ENCODE measurements at regions not wholly inside any gene's neighbourhood (a gene's known extent, or its start where the extent isn't known, plus 50 kb on each side); places are given as distances from the start of the nearest gene placed in this dataset.

- Mint-ChIP-seq H3K4me1 (ENCODE audit: low read depth) (no peaks in the 10 kb centered on the region), H3K36me3 (ENCODE audit: low read depth) (no peaks in the 10 kb centered on the region), H3K4me3 (no peak overlapping the region), H3K27me3 (ENCODE audit: low read depth) (no peaks in the 10 kb centered on the region), H3K27ac (no peak overlapping the region), H3K9me3 (peaks cover 3% of the 10 kb centered on the region)
- no peak for DNase-seq (ENCODE audit: low spot score)
Measured at GRCh38 chr5:31113666-31114350, 79.7 kb upstream of the CDH6 start.

GRCh38 chr5:31113101-31113500 is 80.4 kb upstream of the CDH6 start:
- Mint-ChIP-seq H3K4me1 (ENCODE audit: low read depth) (no peaks in the 10 kb centered on the region), H3K27ac (no peak overlapping the region), H3K4me3 (no peak overlapping the region), H3K27me3 (ENCODE audit: low read depth) (no peaks in the 10 kb centered on the region), H3K9me3 (peaks cover 5% of the 10 kb centered on the region), H3K36me3 (ENCODE audit: low read depth) (no peaks in the 10 kb centered on the region)
- DNase-seq (ENCODE audit: low spot score) = no peak

DNA sequence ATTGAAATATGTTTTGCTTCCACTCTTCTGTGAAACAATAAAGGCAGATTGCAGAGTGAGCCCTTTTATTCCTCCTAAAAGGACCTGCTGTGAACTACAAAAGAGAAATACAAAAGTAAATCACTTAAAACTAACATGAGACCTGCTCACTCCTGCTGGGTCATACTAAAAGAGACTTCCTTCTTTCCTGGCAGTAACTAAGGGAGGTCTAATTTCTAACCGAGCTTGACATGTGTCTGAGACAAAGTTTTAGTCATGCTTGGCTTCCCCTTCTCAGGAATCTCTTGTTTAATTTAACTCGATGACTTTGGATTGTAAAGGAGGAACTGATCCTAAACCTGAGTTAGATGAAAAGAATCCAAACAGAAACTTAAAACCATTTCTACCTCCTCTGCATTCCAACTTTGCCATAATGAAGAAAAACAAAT is 86.4 kb upstream of the CDH6 start:
- Mint-ChIP-seq H3K4me1 (ENCODE audit: low read depth) (no peaks in the 10 kb centered on the region), H3K27me3 (ENCODE audit: low read depth) (no peaks in the 10 kb centered on the region)
- DNase-seq (ENCODE audit: low spot score) = no peak

DNA sequence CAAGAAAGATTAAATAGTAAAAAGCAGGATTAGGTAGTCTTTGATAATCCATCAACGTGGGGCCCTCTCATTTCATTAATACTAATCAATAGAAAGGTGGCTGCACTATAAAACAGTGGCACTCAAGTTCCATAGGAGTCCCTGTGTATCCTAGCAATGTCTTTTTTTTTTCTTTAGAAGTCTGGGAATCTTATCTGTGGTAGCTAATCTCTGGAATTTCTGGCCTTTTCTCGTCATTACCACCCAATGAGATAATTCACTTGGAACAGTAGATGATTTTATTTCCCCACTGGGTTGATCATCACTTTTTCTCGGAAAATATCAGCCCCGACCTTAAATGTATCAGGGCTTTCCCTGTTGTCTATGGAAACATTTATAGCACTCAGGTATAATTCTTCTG is 86.8 kb upstream of the CDH6 start:
- H3K4me1 Mint-ChIP-seq (ENCODE audit: low read depth) = no peaks in the 10 kb centered on the region
- no peak overlapping the region for H3K27ac Mint-ChIP-seq
- H3K36me3 Mint-ChIP-seq (ENCODE audit: low read depth) = no peaks in the 10 kb centered on the region
- no peak for DNase-seq (ENCODE audit: low spot score)
- peaks cover 5% of the 10 kb centered on the region for H3K9me3 Mint-ChIP-seq
- H3K27me3 Mint-ChIP-seq (ENCODE audit: low read depth) = no peaks in the 10 kb centered on the region
- no peak overlapping the region for H3K4me3 Mint-ChIP-seq

More for the DNA sequence above, 86.4 kb upstream of the CDH6 start:
- H3K36me3 Mint-ChIP-seq (ENCODE audit: low read depth) = no peaks in the 10 kb centered on the region
- H3K9me3 Mint-ChIP-seq = peaks cover 5% of the 10 kb centered on the region
- no peak overlapping the region for H3K4me3 Mint-ChIP-seq
- no peak overlapping the region for H3K27ac Mint-ChIP-seq

DNA sequence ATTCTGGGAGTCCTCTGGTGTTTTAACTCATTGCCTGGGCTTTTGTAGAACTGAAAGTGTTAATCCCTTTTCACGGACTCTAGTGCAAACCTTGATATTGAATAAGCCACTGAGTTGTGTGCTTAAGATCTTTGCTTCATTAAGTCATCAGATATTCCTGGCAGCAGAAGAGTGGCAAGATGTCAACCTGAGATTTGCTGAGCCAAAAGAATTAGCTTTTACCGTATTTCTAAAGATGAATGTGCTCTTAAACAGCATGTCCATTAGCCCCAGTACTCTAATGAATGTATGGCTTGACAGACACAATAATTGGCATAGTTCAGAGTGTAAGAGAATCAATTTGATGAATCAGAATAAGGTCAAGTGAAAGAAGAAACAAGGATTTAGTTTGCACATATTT is 87.2 kb upstream of the CDH6 start:
- DNase-seq (ENCODE audit: low spot score) = no peak
- Mint-ChIP-seq H3K9me3 (peaks cover 5% of the 10 kb centered on the region), H3K36me3 (ENCODE audit: low read depth) (no peaks in the 10 kb centered on the region), H3K4me1 (ENCODE audit: low read depth) (no peaks in the 10 kb centered on the region), H3K4me3 (no peak overlapping the region), H3K27ac (no peak overlapping the region), H3K27me3 (ENCODE audit: low read depth) (no peaks in the 10 kb centered on the region)

GRCh38 chr5:31104775-31105174 is 88.7 kb upstream of the CDH6 start:
- Mint-ChIP-seq H3K4me1 (ENCODE audit: low read depth) (no peaks in the 10 kb centered on the region), H3K4me3 (no peak overlapping the region), H3K27ac (no peak overlapping the region), H3K36me3 (ENCODE audit: low read depth) (no peaks in the 10 kb centered on the region), H3K27me3 (ENCODE audit: low read depth) (no peaks in the 10 kb centered on the region), H3K9me3 (peaks cover 5% of the 10 kb centered on the region)
- no peak for DNase-seq (ENCODE audit: low spot score)

DNA sequence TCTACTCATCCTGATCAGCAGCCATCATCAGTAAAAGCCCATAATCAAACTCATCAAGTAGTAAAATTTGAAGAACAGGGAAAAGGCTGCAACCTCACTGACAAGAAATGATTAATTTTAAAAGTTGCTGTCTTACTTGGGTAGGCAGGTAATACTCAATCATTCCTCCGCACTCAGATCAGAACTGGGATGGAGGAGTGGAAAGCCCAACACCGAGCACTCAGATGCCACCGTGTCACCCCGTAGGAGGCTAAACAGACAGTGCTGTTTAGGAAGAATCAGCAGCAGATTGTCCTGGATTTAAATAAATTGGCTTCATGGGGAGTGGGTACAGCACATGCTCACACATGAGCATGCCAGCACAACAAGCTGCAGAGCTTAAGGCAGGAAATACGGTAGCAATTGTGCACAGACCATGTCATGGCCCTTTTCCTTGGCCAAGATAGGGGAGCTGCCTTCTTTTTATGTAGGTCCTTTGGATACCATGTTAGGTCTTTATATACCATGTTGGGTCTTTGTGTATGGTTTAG is 92.6 kb upstream of the CDH6 start:
- Mint-ChIP-seq H3K27ac (no peak overlapping the region), H3K27me3 (ENCODE audit: low read depth) (no peaks in the 10 kb centered on the region), H3K4me3 (no peak overlapping the region), H3K36me3 (ENCODE audit: low read depth) (no peaks in the 10 kb centered on the region), H3K4me1 (ENCODE audit: low read depth) (no peaks in the 10 kb centered on the region), H3K9me3 (no peaks in the 10 kb centered on the region)
- no peak for DNase-seq (ENCODE audit: low spot score)

DNA sequence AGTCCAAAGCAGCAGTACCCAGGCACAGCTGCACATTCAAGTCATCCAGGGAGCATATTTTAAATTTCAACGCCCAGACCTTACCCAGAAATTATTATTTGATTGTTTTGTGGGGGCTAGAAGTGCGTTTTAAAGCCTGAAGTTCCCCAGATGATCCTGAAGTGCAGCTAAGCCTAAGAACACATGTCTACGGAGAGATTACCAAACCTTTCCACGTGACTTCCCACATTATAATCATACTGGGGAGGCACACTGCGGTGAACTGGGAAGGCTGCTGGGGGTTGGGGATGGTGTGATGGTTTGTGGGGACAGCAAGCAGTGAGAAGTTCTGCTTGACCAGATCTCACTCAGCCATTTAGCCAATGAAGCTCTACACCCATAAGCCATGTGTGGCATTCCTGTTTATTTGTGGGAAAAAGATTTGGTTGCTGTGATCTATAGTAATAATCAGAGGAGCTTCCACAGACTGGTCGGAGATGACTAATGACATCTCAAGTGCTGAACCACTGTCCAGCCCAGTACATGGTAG is 93.4 kb upstream of the CDH6 start:
- Mint-ChIP-seq H3K4me1 (ENCODE audit: low read depth) (no peaks in the 10 kb centered on the region), H3K27me3 (ENCODE audit: low read depth) (no peaks in the 10 kb centered on the region), H3K27ac (no peak overlapping the region), H3K36me3 (ENCODE audit: low read depth) (no peaks in the 10 kb centered on the region), H3K4me3 (no peak overlapping the region), H3K9me3 (peaks cover under 1% of the 10 kb centered on the region)
- no peak for DNase-seq (ENCODE audit: low spot score)

DNA sequence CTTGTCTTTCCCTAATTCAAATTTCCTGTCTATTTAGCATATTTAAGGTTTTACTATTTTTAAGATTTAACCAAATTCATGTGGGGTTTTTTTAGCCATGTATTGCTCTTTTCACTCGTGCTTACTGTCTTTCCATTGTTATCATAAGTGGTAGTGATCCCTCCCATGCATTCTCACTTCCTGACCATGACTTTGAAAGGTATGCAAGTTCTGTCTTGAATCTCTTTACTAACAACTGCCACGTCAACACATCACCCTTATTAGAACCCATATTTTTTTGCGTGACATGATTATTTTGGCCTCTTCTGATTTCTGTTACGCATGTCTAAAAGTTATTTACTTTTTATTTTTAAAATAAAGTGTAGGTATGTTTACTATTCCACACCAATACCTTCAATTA is 94.7 kb upstream of the CDH6 start:
- Mint-ChIP-seq H3K27me3 (ENCODE audit: low read depth) (no peaks in the 10 kb centered on the region), H3K4me1 (ENCODE audit: low read depth) (no peaks in the 10 kb centered on the region), H3K27ac (no peak overlapping the region), H3K36me3 (ENCODE audit: low read depth) (no peaks in the 10 kb centered on the region), H3K4me3 (no peak overlapping the region), H3K9me3 (peaks cover 4% of the 10 kb centered on the region)
- no peak for DNase-seq (ENCODE audit: low spot score)

GRCh38 chr5:31097851-31098250 is 95.6 kb upstream of the CDH6 start:
- no peak overlapping the region for H3K27ac Mint-ChIP-seq
- no peaks in the 10 kb centered on the region for H3K36me3 Mint-ChIP-seq (ENCODE audit: low read depth)
- no peaks in the 10 kb centered on the region for H3K27me3 Mint-ChIP-seq (ENCODE audit: low read depth)
- no peaks in the 10 kb centered on the region for H3K4me1 Mint-ChIP-seq (ENCODE audit: low read depth)
- DNase-seq (ENCODE audit: low spot score) = no peak
- H3K4me3 Mint-ChIP-seq = no peak overlapping the region
- H3K9me3 Mint-ChIP-seq = peaks cover 4% of the 10 kb centered on the region

DNA sequence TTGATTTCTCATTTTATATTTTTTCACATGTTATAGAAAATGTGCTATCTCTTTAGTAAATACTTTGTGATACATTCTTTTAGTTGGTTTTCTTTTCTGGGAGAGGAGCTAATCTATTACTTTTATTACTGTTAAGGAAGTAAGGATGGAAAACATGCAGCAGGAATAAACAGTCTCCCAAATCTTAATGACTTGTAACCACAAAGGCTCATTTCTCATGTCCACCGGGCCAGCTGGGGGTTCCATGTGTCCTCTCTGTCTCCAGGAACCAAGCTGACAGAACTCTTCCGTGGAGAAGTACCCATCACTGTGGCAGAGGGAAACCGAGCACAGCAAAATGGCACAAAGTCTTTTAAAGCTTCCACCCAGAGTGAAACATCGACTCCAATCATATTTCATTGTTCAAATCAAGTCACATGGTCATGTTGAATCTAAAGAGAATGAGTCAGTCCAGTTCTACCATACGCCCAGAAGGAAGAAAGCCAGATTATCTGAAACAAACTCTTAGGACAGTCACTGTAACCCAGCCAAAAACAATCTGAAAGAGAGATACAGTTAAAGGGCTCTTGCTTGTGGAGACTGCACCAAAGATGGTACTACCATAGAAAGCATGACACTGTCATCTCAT is 97.1 kb upstream of the CDH6 start:
- DNase-seq (ENCODE audit: low spot score) = no peak
- H3K4me3 Mint-ChIP-seq = no peak overlapping the region
- H3K4me1 Mint-ChIP-seq (ENCODE audit: low read depth) = no peaks in the 10 kb centered on the region
- no peaks in the 10 kb centered on the region for H3K27me3 Mint-ChIP-seq (ENCODE audit: low read depth)
- H3K27ac Mint-ChIP-seq = no peak overlapping the region
- no peaks in the 10 kb centered on the region for H3K36me3 Mint-ChIP-seq (ENCODE audit: low read depth)
- H3K9me3 Mint-ChIP-seq = peaks cover 7% of the 10 kb centered on the region

DNA sequence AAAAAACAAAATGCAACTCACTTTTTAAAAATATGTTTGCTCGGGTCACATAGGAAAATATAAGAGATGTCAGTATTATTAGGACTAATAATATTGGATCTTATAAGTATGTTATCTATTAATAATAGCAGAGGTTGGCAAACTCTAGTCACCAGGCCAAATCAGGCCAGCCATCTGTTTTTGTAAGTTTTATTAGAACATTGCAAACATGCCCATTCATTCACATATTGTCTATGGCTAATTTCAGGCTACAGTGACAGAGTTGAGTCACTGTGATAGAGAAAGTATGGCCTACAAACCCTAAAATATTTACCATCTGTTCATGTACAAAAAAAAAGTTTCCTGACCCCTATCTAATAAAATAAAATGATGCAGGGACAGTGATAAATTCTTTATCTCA is 97.7 kb upstream of the CDH6 start:
- Mint-ChIP-seq H3K27me3 (ENCODE audit: low read depth) (no peaks in the 10 kb centered on the region), H3K9me3 (peaks cover 7% of the 10 kb centered on the region), H3K4me3 (no peak overlapping the region), H3K4me1 (ENCODE audit: low read depth) (no peaks in the 10 kb centered on the region), H3K27ac (no peak overlapping the region), H3K36me3 (ENCODE audit: low read depth) (no peaks in the 10 kb centered on the region)
- no peak for DNase-seq (ENCODE audit: low spot score)

DNA sequence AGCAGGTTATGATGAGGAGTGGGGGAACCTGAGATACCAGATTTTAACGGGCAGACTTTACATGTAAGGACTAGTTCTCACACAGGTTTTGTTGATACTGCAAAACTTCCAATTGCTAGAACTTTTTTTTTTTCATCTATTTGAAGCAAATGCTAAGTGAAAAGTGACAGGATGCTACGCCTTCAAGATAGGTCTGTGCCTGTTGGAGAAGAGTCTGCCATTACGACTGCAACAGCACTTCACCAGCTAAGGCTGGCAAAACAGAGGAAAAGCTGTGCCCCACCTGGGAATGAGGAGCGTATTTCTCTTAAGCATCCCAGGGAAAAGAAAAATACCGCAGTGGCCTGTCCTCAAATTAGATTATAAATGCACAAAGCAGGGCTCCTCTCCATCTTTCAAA is 102.0 kb upstream of the CDH6 start:
- Mint-ChIP-seq H3K9me3 (peaks cover 13% of the 10 kb centered on the region), H3K4me1 (ENCODE audit: low read depth) (no peaks in the 10 kb centered on the region), H3K27me3 (ENCODE audit: low read depth) (no peaks in the 10 kb centered on the region), H3K36me3 (ENCODE audit: low read depth) (no peaks in the 10 kb centered on the region), H3K27ac (no peak overlapping the region), H3K4me3 (no peak overlapping the region)
- DNase-seq (ENCODE audit: low spot score) = no peak

DNA sequence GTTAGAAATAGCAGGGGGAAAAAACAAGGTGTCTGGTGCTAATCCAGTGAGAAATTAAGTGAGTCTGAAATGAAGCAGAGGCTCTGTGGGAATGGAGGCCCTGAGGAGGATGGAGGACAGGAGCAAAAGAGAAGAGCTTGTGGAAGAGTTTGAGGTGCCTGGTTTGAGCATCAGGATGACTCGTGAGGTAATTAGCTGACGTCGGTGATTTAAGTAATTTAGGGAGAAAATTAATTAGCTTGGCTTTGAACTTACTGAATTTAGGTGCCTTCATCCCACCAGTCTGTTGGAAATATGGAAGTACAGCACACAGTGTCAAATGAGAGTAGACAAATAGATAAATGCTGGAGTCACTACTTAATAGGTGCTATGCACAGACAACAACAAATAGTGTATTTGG is 103.0 kb upstream of the CDH6 start:
- no peak for DNase-seq (ENCODE audit: low spot score)
- no peak overlapping the region for H3K27ac Mint-ChIP-seq
- H3K9me3 Mint-ChIP-seq = peaks cover 13% of the 10 kb centered on the region
- no peak overlapping the region for H3K4me3 Mint-ChIP-seq
- H3K36me3 Mint-ChIP-seq (ENCODE audit: low read depth) = no peaks in the 10 kb centered on the region
- no peaks in the 10 kb centered on the region for H3K4me1 Mint-ChIP-seq (ENCODE audit: low read depth)
- no peaks in the 10 kb centered on the region for H3K27me3 Mint-ChIP-seq (ENCODE audit: low read depth)
